ENCODE measurements at regions not wholly inside any gene's neighbourhood (a gene's known extent, or its start where the extent isn't known, plus 50 kb on each side); places are given as distances from the start of the nearest gene placed in this dataset.

DNA sequence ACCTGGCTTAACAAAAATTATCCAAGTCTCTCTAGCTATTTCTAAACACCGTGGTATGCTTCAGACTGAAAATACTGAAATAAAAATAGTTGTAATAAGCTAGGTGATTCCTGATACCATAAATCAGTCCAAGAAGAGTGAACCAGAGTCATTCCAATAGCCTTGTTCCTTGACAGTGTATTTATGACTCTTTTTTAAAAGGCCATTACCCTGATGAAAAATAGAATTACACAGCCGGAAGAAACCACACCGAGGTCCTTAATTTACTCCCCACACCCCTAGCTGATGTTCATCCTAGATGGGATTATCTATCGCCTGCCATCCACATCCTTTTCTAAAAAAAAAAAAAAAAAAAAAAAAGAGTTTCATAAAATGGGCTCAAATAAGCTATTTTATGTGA, 457.6 kb upstream of the GRAMD2B start:
- H3K9me3 ChIP-seq: no peaks in the 10 kb centered on the region
- H3K36me3 ChIP-seq: no peaks in the 10 kb centered on the region
- no peak overlapping the region for H3K27ac ChIP-seq
- DNase-seq: no peak
- in situ Hi-C loops (cut with MboI; ENCODE audit: low pct_ligation_motif_present in 1 of 4, low pct_unique_long_range_greater_than_20kb in 1 of 4, low sequenced_read_pairs in 3 of 4): no loop called here
- intact Hi-C loops (cut with DNase I; ENCODE audit: low total_unique reads): no loop called here
- TF ChIP-seq POLR2A (IDR thresholded peaks at IDR 0.05): no peak
- TF ChIP-seq, protein P1, sequence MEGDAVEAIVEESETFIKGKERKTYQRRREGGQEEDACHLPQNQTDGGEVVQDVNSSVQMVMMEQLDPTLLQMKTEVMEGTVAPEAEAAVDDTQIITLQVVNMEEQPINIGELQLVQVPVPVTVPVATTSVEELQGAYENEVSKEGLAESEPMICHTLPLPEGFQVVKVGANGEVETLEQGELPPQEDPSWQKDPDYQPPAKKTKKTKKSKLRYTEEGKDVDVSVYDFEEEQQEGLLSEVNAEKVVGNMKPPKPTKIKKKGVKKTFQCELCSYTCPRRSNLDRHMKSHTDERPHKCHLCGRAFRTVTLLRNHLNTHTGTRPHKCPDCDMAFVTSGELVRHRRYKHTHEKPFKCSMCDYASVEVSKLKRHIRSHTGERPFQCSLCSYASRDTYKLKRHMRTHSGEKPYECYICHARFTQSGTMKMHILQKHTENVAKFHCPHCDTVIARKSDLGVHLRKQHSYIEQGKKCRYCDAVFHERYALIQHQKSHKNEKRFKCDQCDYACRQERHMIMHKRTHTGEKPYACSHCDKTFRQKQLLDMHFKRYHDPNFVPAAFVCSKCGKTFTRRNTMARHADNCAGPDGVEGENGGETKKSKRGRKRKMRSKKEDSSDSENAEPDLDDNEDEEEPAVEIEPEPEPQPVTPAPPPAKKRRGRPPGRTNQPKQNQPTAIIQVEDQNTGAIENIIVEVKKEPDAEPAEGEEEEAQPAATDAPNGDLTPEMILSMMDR (IDR thresholded peaks at IDR 0.05): no peak
- TF ChIP-seq EP300 (IDR thresholded peaks at IDR 0.05; ENCODE audit: low read depth): no peak
- TF ChIP-seq POLR2AphosphoS5 (IDR thresholded peaks at IDR 0.05): no peak
- no peaks in the 10 kb centered on the region for H3K4me1 ChIP-seq
- 87 to 93% methylated on average over 4 of the region's 4 CpGs for WGBS, 2 donors (ENCODE audit: low coverage in 1 of 2)
- H3K27me3 ChIP-seq: no peaks in the 10 kb centered on the region
- H3K4me3 ChIP-seq: no peak overlapping the region

DNA sequence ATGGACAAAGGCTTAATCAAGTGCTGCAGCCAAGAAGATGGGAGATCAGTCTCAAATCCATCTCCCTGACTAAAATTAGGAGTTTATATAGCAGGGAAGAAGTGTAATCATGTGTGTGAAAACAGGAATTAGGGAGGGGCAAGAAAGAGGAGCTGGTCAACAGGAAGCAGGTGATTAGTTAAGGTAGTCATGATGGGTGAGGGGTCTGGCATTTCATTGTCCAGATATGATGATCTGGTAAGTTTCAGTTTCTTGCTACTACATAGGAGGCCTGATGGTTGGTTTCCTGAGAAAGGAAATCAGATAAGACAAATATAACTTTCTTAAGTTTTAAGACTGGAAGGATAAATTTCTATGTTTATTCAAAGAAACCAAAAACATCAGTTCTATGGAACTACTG, 455.6 kb upstream of the GRAMD2B start:
- no peaks in the 10 kb centered on the region for H3K4me1 ChIP-seq
- H3K27me3 ChIP-seq: no peaks in the 10 kb centered on the region
- H3K27ac ChIP-seq: no peak overlapping the region
- DNase-seq: no peak
- intact Hi-C loops (cut with DNase I; ENCODE audit: low total_unique reads): no loop called here
- TF ChIP-seq, protein P1 (IDR thresholded peaks at IDR 0.05): no peak
- TF ChIP-seq POLR2A (IDR thresholded peaks at IDR 0.05): no peak
- no peak for TF ChIP-seq POLR2AphosphoS5 (IDR thresholded peaks at IDR 0.05)
- no peak for TF ChIP-seq EP300 (IDR thresholded peaks at IDR 0.05; ENCODE audit: low read depth)
- in situ Hi-C loops (cut with MboI; ENCODE audit: low pct_ligation_motif_present in 1 of 4, low pct_unique_long_range_greater_than_20kb in 1 of 4, low sequenced_read_pairs in 3 of 4): no loop called here
- H3K4me3 ChIP-seq: no peak overlapping the region
- H3K9me3 ChIP-seq: no peaks in the 10 kb centered on the region
- H3K36me3 ChIP-seq: no peaks in the 10 kb centered on the region

DNA sequence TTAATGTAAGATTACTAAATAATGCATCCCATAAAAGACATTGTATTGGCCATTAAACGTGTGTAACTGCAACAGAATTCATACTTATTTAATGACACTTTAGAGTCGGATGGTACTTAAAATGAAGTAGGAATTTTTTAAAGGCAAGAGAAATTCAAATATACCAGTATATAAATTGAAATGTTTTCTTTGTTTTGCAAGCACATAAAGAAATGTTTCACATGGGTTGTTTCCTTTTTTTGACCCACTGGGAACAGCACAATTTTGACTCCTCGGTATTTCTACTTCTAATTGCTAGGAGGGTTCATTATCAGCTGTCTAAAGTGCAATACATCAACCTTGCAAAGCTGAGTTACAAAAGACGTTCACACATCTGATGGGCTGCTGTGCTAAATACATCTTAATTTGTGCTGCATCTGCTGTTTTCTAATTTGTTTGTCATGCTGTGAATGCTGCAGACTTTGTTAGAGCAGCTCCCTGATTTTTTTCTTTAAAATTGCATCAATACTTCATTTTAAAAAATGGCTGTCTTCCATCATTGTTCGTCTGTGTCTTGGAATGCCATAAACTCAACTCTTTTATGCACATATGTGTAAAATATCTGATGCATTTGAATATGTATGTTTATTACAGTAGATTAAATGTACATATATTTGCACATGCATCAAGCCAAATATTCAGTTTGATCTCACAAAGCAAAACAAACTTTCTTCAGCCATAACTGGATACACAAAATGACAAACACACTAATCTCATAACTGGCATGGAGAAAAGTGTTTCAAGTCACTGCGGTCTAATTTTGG, 454.0 kb upstream of the GRAMD2B start:
- TF ChIP-seq POLR2A (IDR thresholded peaks at IDR 0.05) (no peak), POLR2AphosphoS5 (IDR thresholded peaks at IDR 0.05) (no peak), EP300 (IDR thresholded peaks at IDR 0.05; ENCODE audit: low read depth) (no peak)
- TF ChIP-seq, protein P1 (IDR thresholded peaks at IDR 0.05): no peak
- H3K27ac ChIP-seq: no peak overlapping the region
- no peaks in the 10 kb centered on the region for H3K9me3 ChIP-seq
- no peaks in the 10 kb centered on the region for H3K36me3 ChIP-seq
- intact Hi-C loops (cut with DNase I; ENCODE audit: low total_unique reads): no loop called here
- WGBS, 2 donors (ENCODE audit: low coverage in 1 of 2): 78 to 79% methylated on average over 6 of the region's 6 CpGs
- no peaks in the 10 kb centered on the region for H3K27me3 ChIP-seq
- in situ Hi-C loops (cut with MboI; ENCODE audit: low pct_ligation_motif_present in 1 of 4, low pct_unique_long_range_greater_than_20kb in 1 of 4, low sequenced_read_pairs in 3 of 4): no loop called here
- DNase-seq: no peak
- H3K4me3 ChIP-seq: no peak overlapping the region
- no peaks in the 10 kb centered on the region for H3K4me1 ChIP-seq

DNA sequence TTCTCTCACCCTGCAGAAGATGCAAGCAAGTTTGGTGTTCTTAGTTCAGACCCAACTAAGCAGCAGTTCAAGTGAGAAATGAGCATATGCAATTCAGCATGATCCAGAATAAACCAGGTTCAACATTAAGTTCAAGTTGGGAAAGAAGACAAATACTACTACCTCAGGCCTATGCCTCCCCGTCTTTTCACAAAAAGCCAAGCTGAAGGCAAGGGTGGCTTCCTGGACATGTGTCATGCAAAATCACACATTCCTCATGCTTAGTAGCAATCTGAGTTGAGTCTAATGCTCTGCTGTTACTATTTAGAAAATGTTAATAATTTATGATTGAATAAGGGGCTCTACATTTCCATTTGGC, 453.4 kb upstream of the GRAMD2B start:
- WGBS, 2 donors (ENCODE audit: low coverage in 1 of 2): 88 to 95% methylated on average over 1 of the region's 1 CpG
- Histone ChIP-seq H3K4me1 (no peaks in the 10 kb centered on the region), H3K36me3 (no peaks in the 10 kb centered on the region), H3K4me3 (no peak overlapping the region), H3K9me3 (no peaks in the 10 kb centered on the region), H3K27ac (no peak overlapping the region), H3K27me3 (no peaks in the 10 kb centered on the region)
- no peak for TF ChIP-seq POLR2A (IDR thresholded peaks at IDR 0.05)
- TF ChIP-seq, protein P1 (IDR thresholded peaks at IDR 0.05): no peak
- TF ChIP-seq EP300 (IDR thresholded peaks at IDR 0.05; ENCODE audit: low read depth): no peak
- TF ChIP-seq POLR2AphosphoS5 (IDR thresholded peaks at IDR 0.05): no peak
- DNase-seq: no peak
- intact Hi-C loops (cut with DNase I; ENCODE audit: low total_unique reads): no loop called here
- in situ Hi-C loops (cut with MboI; ENCODE audit: low pct_ligation_motif_present in 1 of 4, low pct_unique_long_range_greater_than_20kb in 1 of 4, low sequenced_read_pairs in 3 of 4): no loop called here
